Hepatocyte (in vitro differentiated cells): ENCODE measurements at regions not wholly inside any gene's neighbourhood (a gene's known extent, or its start where the extent isn't known, plus 50 kb on each side); places are given as distances from the start of the nearest gene placed in this dataset.

Experiments used
- DNase-seq: peaks from one replicate; pipeline ENCODE4 v3.0.0-alpha.2; 2016; ENCODE audit warnings: low spot score
- H2AFZ ChIP-seq: fragments of 200-600 bp; sonication (generic); 2 replicates; pipeline ENCODE4 v1.6.0; 2016; ENCODE audit warnings: antibody characterized with exemption, mild to moderate bottlenecking
- H3K27ac ChIP-seq: fragments of 200-600 bp; sonication (generic); 2 replicates; pipeline ENCODE4 v1.5.1; 2016; ENCODE audit warnings: mild to moderate bottlenecking
- H3K27me3 ChIP-seq: fragments of 200-600 bp; sonication (generic); 2 replicates; pipeline ENCODE4 v1.6.1; 2016
- H3K36me3 ChIP-seq: fragments of 200-600 bp; sonication (generic); replicated peaks from 2 replicates; pipeline ENCODE4 v1.5.1; 2016; ENCODE audit warnings: low read depth; ENCODE audit not compliant: insufficient read depth
- H3K4me1 ChIP-seq: fragments of 200-600 bp; sonication (generic); 2 replicates; pipeline ENCODE4 v1.5.1; 2016; ENCODE audit warnings: mild to moderate bottlenecking, moderate library complexity; ENCODE audit not compliant: insufficient read depth
- H3K4me2 ChIP-seq: fragments of 200-600 bp; sonication (generic); 2 replicates; pipeline ENCODE4 v1.6.0; 2016
- H3K4me3 ChIP-seq: fragments of 200-600 bp; sonication (generic); 2 replicates; pipeline ENCODE4 v1.5.1; 2016; ENCODE audit warnings: mild to moderate bottlenecking
- H3K79me2 ChIP-seq: fragments of 200-600 bp; sonication (generic); 2 replicates; pipeline ENCODE4 v1.6.0; 2017; ENCODE audit warnings: mild to moderate bottlenecking
- H3K9me2 ChIP-seq: fragments of 200-600 bp; sonication (generic); replicated peaks from 2 replicates; pipeline ENCODE4 v1.6.0; 2017; ENCODE audit warnings: mild to moderate bottlenecking; ENCODE audit not compliant: insufficient read depth
- H3K9me3 ChIP-seq: fragments of 200-600 bp; sonication (generic); 2 replicates; pipeline ENCODE4 v1.5.1; 2016; ENCODE audit warnings: low read depth, mild to moderate bottlenecking
- H4K20me1 ChIP-seq: fragments of 200-600 bp; sonication (generic); 2 replicates; pipeline ENCODE4 v1.6.0; 2016; ENCODE audit warnings: mild to moderate bottlenecking; ENCODE audit not compliant: insufficient read depth, poor library complexity, severe bottlenecking
- EZH2 ChIP-seq: fragments of 200-600 bp; sonication (generic); IDR thresholded peaks from 2 replicates; pipeline ENCODE4 v1.6.1; 2016; ENCODE audit warnings: antibody characterized with exemption, mild to moderate bottlenecking, borderline replicate concordance
- EZH2phosphoT487 ChIP-seq: fragments of 200-600 bp; sonication (generic); IDR thresholded peaks from one replicate; pipeline ENCODE4 v1.6.1; 2018; ENCODE audit warnings: antibody characterized with exemption, mild to moderate bottlenecking, low read depth, moderate library complexity; ENCODE audit not compliant: unreplicated experiment, severe bottlenecking
- WGBS: methylation state at CpG from one replicate; pipeline ENCODE4 v1.1.6; 2016; ENCODE audit warnings: low lambda C conversion rate; ENCODE audit errors: missing lambda C conversion rate; 5-methylcytosine and 5-hydroxymethylcytosine counted together
- TF ChIP-seq, protein P1 (sequence below): fragments of 200-600 bp; sonication (generic); IDR thresholded peaks from 2 replicates; pipeline ENCODE4 v1.5.1; 2016; ENCODE audit warnings: antibody characterized with exemption, mild to moderate bottlenecking; ENCODE audit not compliant: poor library complexity

DNA sequence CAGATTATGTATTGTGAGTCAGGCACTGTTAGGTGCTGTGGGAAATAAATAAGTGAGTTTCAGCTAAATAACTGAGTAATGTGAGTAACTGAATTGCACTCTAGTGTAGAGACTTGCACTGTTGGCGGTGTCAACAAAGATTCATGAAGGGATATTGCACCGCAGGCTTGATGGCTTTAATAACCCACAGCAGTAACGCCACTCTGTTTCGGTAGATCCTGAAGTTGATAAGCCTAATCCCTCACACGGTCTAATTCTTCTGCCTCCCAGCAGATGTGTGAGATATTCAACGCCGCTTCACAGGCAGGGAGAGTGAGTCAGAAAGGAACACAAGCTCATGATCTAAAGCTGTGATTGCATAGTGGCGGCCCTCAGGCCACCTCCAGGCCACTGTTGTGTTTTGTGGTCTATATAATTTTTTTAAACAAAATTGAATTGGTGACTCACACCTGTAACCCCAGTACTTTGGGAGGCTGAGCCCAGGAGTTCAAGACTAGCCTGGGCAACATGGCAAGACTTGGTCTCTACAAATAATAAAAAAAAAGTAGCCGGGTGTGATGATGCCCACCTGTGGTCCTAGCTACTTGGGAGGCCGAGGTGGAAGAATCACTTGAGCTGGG, 94.3 kb downstream of the LIPG start:
- H3K4me2 ChIP-seq, result no peak overlapping the region

DNA sequence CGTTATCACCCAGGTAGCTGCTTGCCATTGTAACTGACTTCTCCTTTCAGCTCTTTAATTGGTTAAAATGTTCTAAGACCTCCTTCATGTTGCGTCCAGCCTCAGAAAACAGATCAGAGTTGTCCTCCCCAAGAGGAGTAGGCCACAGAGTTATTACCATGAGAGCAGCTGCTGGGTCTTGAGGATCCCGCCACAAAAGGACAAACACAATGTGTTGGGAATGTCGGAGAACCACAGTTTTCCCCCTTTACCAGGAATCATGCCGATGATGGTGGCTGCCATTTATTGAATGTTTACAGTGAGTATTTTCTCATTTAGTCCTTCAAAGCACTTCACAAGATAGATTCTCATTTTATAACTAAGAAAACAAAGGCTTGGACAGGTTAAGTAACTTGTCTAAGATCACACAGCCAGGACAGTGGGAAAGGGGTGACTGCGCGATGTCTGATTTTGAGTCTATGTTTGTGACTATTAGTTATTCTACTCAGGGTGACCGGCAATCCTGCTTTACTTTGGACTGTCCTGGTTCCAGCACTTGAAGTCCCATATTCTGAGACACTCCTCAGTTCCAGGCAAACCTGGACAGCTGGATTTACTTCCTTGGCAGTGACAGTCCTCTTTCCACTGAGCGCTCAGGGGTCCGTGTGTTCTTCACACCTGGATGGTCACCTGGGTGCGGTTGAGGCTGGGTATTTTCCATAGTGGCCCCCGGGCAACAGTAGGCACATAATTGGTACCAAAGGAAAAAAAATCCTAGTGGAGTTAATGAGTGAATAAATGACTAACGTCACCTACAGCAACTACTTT, 93.6 kb downstream of the LIPG start:
- Histone ChIP-seq H3K9me3 (no peaks in the 10 kb centered on the region), H3K36me3 (no peaks in the 10 kb centered on the region), H3K4me2 (no peak overlapping the region), H3K79me2 (no peaks in the 10 kb centered on the region), H4K20me1 (no peaks in the 10 kb centered on the region), H3K27ac (peak overlapping the region; percentile 71), H3K4me3 (no peak overlapping the region), H2AFZ (no peak overlapping the region), H3K27me3 (no peaks in the 10 kb centered on the region), H3K4me1 (peaks cover 8% of the 10 kb centered on the region), H3K9me2 (no peaks in the 10 kb centered on the region)
- no peak for DNase-seq
- TF ChIP-seq, protein P1, sequence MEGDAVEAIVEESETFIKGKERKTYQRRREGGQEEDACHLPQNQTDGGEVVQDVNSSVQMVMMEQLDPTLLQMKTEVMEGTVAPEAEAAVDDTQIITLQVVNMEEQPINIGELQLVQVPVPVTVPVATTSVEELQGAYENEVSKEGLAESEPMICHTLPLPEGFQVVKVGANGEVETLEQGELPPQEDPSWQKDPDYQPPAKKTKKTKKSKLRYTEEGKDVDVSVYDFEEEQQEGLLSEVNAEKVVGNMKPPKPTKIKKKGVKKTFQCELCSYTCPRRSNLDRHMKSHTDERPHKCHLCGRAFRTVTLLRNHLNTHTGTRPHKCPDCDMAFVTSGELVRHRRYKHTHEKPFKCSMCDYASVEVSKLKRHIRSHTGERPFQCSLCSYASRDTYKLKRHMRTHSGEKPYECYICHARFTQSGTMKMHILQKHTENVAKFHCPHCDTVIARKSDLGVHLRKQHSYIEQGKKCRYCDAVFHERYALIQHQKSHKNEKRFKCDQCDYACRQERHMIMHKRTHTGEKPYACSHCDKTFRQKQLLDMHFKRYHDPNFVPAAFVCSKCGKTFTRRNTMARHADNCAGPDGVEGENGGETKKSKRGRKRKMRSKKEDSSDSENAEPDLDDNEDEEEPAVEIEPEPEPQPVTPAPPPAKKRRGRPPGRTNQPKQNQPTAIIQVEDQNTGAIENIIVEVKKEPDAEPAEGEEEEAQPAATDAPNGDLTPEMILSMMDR, result no peak
- TF ChIP-seq EZH2 (no peak), EZH2phosphoT487 (no peak)
- 86% methylated on average over 13 of the region's 13 CpGs for WGBS

More for the DNA sequence above, 94.3 kb downstream of the LIPG start:
- Histone ChIP-seq H4K20me1 (no peaks in the 10 kb centered on the region), H3K27me3 (no peaks in the 10 kb centered on the region), H3K27ac (peak overlapping the region; percentile 71), H3K4me1 (peaks cover 8% of the 10 kb centered on the region), H3K9me3 (no peaks in the 10 kb centered on the region), H3K9me2 (no peaks in the 10 kb centered on the region), H3K79me2 (no peaks in the 10 kb centered on the region), H3K36me3 (no peaks in the 10 kb centered on the region), H3K4me3 (no peak overlapping the region), H2AFZ (no peak overlapping the region)
- WGBS, result 41% methylated on average over 10 of the region's 10 CpGs
- TF ChIP-seq EZH2 (no peak), EZH2phosphoT487 (no peak)
- TF ChIP-seq, protein P1, result no peak
- DNase-seq, result peak; percentile 52

DNA sequence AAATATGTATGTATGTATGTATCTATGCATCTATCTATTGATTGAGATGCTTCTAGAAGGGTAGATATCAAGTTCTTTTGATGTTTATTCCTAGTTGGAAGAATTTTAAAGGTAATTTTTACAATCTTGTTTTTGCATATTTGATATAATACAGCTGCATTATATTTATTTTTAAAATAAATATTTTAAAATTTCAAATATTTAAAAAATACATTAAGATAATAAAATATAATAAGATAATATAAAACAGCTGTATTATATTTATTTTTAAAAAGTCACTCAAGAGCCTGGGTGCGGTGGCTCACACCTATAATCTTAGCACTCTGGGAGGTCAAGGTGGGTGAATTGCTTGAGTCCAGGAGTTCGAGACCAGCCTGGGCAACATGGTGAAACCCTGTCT, 92.5 kb downstream of the LIPG start:
- no peak overlapping the region for H3K4me2 ChIP-seq
- H4K20me1 ChIP-seq, result no peaks in the 10 kb centered on the region
- no peak overlapping the region for H3K4me3 ChIP-seq
- no peaks in the 10 kb centered on the region for H3K9me3 ChIP-seq
- peaks cover 8% of the 10 kb centered on the region for H3K4me1 ChIP-seq
- H3K79me2 ChIP-seq, result no peaks in the 10 kb centered on the region
- TF ChIP-seq EZH2phosphoT487 (no peak), EZH2 (no peak)
- TF ChIP-seq, protein P1, result no peak
- no peaks in the 10 kb centered on the region for H3K9me2 ChIP-seq
- no peak overlapping the region for H3K27ac ChIP-seq
- DNase-seq, result no peak
- no peaks in the 10 kb centered on the region for H3K27me3 ChIP-seq
- no peak overlapping the region for H2AFZ ChIP-seq
- H3K36me3 ChIP-seq, result no peaks in the 10 kb centered on the region
- 100% methylated on average over 2 of the region's 2 CpGs for whole genome bisulfite sequencing
